Mesenchymal stem cell (in vitro differentiated cells and primary cell): ENCODE measurements at regions not wholly inside any gene's neighbourhood (a gene's known extent, or its start where the extent isn't known, plus 50 kb on each side); places are given as distances from the start of the nearest gene placed in this dataset.

Experiments
- DNase-seq: peaks from one replicate; pipeline ENCODE4 v3.0.0-alpha.2; 2013
- H2AFZ ChIP-seq: one replicate; pipeline ENCODE4 v1.6.1; 2013; ENCODE audit warnings: low read depth, mild to moderate bottlenecking, control low read depth, inconsistent platforms, low read length, moderate library complexity
- H2AK5ac ChIP-seq: 2 replicates; pipeline ENCODE4 v1.6.1; 2013; ENCODE audit warnings: low read length, moderate library complexity, mild to moderate bottlenecking, inconsistent platforms; ENCODE audit not compliant: severe bottlenecking
- H2BK120ac ChIP-seq: one replicate; pipeline ENCODE4 v1.6.1; 2013; ENCODE audit warnings: low read depth, mild to moderate bottlenecking, inconsistent platforms, low read length, moderate library complexity
- H2BK12ac ChIP-seq, 2 experiments: one replicate each; pipeline ENCODE4 v1.6.1; 2013; ENCODE audit warnings: inconsistent platforms in 2 of 2, low read length in 2 of 2, mild to moderate bottlenecking in 2 of 2, moderate library complexity in 2 of 2, control low read depth in 1 of 2
- H2BK15ac ChIP-seq: one replicate; pipeline ENCODE4 v1.6.1; 2013; ENCODE audit warnings: mild to moderate bottlenecking, low read depth, inconsistent platforms; ENCODE audit not compliant: poor library complexity, severe bottlenecking
- H2BK5ac ChIP-seq: 2 replicates; pipeline ENCODE4 v1.6.1; 2013; ENCODE audit warnings: low read depth, mild to moderate bottlenecking, low read length, control low read depth, inconsistent platforms; ENCODE audit not compliant: poor library complexity, severe bottlenecking
- H3K14ac ChIP-seq, 2 experiments: one replicate each; pipeline ENCODE4 v1.6.1; 2013; ENCODE audit warnings: inconsistent platforms in 2 of 2, low read length in 2 of 2, control low read depth in 1 of 2, mild to moderate bottlenecking in 1 of 2, moderate library complexity in 1 of 2
- H3K18ac ChIP-seq, 2 experiments: one replicate each; pipeline ENCODE4 v1.6.1; 2013; ENCODE audit warnings: inconsistent platforms in 2 of 2, low read length in 2 of 2, control low read depth in 1 of 2, low read depth in 1 of 2, mild to moderate bottlenecking in 1 of 2
- H3K23ac ChIP-seq, 2 experiments: one replicate each; pipeline ENCODE4 v1.6.1; 2013; ENCODE audit warnings: inconsistent platforms in 2 of 2, low read length in 2 of 2, mild to moderate bottlenecking in 2 of 2, moderate library complexity in 2 of 2, control low read depth in 1 of 2
- H3K27ac ChIP-seq: 2 replicates; pipeline ENCODE4 v1.5.1; 2013; ENCODE audit warnings: mild to moderate bottlenecking, moderate library complexity, low read length, control low read depth, inconsistent platforms; ENCODE audit not compliant: poor library complexity, severe bottlenecking
- H3K27me3 ChIP-seq, 2 experiments: 2 replicates each; pipeline versions ENCODE4 v1.6.1 to v1.7.0; 2013; ENCODE audit warnings: low read length in 2 of 2, mild to moderate bottlenecking in 2 of 2, moderate library complexity in 2 of 2, control low read depth in 1 of 2, inconsistent platforms in 1 of 2; ENCODE audit not compliant: control insufficient read depth in 1 of 2, insufficient read depth in 1 of 2
- H3K36me3 ChIP-seq, 2 experiments: 2 replicates each; pipeline versions ENCODE4 v1.6.1 to v1.7.0; 2013; ENCODE audit warnings: low read length in 2 of 2, control low read depth in 1 of 2, inconsistent platforms in 1 of 2, low read depth in 1 of 2, mild to moderate bottlenecking in 1 of 2; ENCODE audit not compliant: insufficient read depth in 2 of 2, control insufficient read depth in 1 of 2
- H3K4ac ChIP-seq, 2 experiments: one replicate each; pipeline ENCODE4 v1.6.1; 2013; ENCODE audit warnings: inconsistent platforms in 2 of 2, low read length in 2 of 2, mild to moderate bottlenecking in 2 of 2, moderate library complexity in 2 of 2, control low read depth in 1 of 2, low read depth in 1 of 2
- H3K4me1 ChIP-seq: 2 replicates; pipeline ENCODE4 v1.6.1; 2013; ENCODE audit warnings: low read depth, low read length, control low read depth; ENCODE audit not compliant: control insufficient read depth, insufficient read depth
- H3K4me2 ChIP-seq: 2 replicates; pipeline ENCODE4 v1.6.1; 2013; ENCODE audit warnings: low read length, mild to moderate bottlenecking, inconsistent platforms; ENCODE audit not compliant: poor library complexity, severe bottlenecking
- H3K4me3 ChIP-seq, 2 experiments: 2 replicates each; pipeline versions ENCODE4 v1.5.1 to v1.7.0; 2013; ENCODE audit warnings: low read length in 2 of 2, mild to moderate bottlenecking in 2 of 2, control low read depth in 1 of 2, low read depth in 1 of 2; ENCODE audit not compliant: insufficient read depth in 1 of 2
- H3K79me1 ChIP-seq: replicated peaks from 2 replicates; pipeline ENCODE4 v1.6.1; 2013; ENCODE audit warnings: mild to moderate bottlenecking, control low read depth, low read length, inconsistent platforms; ENCODE audit not compliant: poor library complexity, severe bottlenecking
- H3K9ac ChIP-seq: 2 replicates; pipeline ENCODE4 v1.7.0; 2013; ENCODE audit warnings: mild to moderate bottlenecking, low read length, moderate library complexity
- H3K9me3 ChIP-seq: 2 replicates; pipeline ENCODE4 v1.7.0; 2013; ENCODE audit warnings: mild to moderate bottlenecking, low read length; ENCODE audit not compliant: control insufficient read depth
- H4K8ac ChIP-seq: one replicate; pipeline ENCODE4 v1.6.1; 2013; ENCODE audit warnings: inconsistent platforms, mild to moderate bottlenecking, low read length, moderate library complexity
- H4K91ac ChIP-seq: one replicate; pipeline ENCODE4 v1.6.1; 2013; ENCODE audit warnings: mild to moderate bottlenecking, low read length, inconsistent platforms
- WGBS: methylation state at CpG from one replicate; pipeline ENCODE4 v1.1.7; 2013; ENCODE audit warnings: mixed read lengths; 5-methylcytosine and 5-hydroxymethylcytosine counted together

DNA sequence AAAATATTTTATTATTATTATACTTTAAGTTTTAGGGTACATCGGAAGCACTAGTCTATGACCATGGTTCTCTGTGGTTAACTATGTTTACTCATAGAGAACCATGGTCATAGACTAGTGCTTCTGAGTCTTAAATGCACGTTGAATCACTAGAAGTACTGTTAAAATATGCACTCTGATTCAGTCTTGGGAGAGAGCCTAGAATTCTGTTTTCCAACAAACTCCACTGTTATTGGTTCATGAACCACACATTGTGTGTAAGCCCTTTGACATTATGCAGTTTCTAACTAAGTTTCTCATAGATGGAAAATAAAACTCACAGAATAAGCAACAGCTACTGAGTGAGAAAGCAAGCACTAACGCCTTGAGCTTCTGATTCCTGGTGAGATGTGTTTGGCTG is 1120.6 kb downstream of the SORCS1 start:
- H3K23ac ChIP-seq = no peak overlapping the region
- no peak overlapping the region for H3K27ac ChIP-seq
- DNase-seq = peak; percentile 2
- no peak overlapping the region for H3K14ac ChIP-seq
- 17% methylated on average over 1 of the region's 3 CpGs for WGBS
- H2BK120ac ChIP-seq = no peak overlapping the region
- H3K4ac ChIP-seq = no peak overlapping the region
- H2BK5ac ChIP-seq = no peak overlapping the region
- H3K79me1 ChIP-seq = no peaks in the 10 kb centered on the region
- H3K4me1 ChIP-seq = no peaks in the 10 kb centered on the region
- H3K4me2 ChIP-seq = no peak overlapping the region
- no peak overlapping the region for H2BK15ac ChIP-seq
- H3K9me3 ChIP-seq = no peaks in the 10 kb centered on the region
- no peak overlapping the region for H3K4me3 ChIP-seq
- no peak overlapping the region for H4K8ac ChIP-seq
- no peak overlapping the region for H3K18ac ChIP-seq
- no peak overlapping the region for H2AK5ac ChIP-seq
- H3K9ac ChIP-seq = peak overlapping the region; percentile 81
- no peaks in the 10 kb centered on the region for H3K36me3 ChIP-seq
- H2BK12ac ChIP-seq = no peak overlapping the region
- no peak overlapping the region for H4K91ac ChIP-seq
- no peaks in the 10 kb centered on the region for H3K27me3 ChIP-seq
- no peak overlapping the region for H2AFZ ChIP-seq

DNA sequence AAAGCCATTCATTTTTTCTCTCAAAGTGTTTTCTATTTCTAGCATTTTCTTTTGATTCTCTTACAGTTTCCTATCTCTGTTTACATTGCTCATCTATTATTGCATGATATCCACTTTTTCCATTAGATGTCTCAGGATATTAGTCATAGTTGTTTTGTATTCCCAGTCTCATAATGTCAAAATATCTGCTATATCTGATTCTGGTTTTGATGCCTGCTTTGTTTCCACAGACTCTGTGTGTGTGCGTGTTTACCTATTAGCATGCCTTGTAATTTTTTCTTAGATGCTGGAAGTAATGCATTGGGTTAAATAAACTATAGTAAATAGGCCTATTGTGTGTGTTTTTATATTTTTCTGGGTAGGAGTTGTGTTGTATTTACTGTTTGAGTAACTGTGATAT is 1126.3 kb downstream of the SORCS1 start:
- H4K8ac ChIP-seq = no peak overlapping the region
- no peaks in the 10 kb centered on the region for H3K36me3 ChIP-seq
- H2BK120ac ChIP-seq = no peak overlapping the region
- no peak overlapping the region for H4K91ac ChIP-seq
- no peak overlapping the region for H3K4me2 ChIP-seq
- peak overlapping the region; percentile 14 for H3K9ac ChIP-seq
- H3K4me3 ChIP-seq = no peak overlapping the region
- H2AK5ac ChIP-seq = no peak overlapping the region
- H3K79me1 ChIP-seq = no peaks in the 10 kb centered on the region
- no peak overlapping the region for H2BK12ac ChIP-seq
- H3K9me3 ChIP-seq = no peaks in the 10 kb centered on the region
- no peak for DNase-seq
- no peak overlapping the region for H3K23ac ChIP-seq
- H3K18ac ChIP-seq = no peak overlapping the region
- no peak overlapping the region for H3K14ac ChIP-seq
- no peaks in the 10 kb centered on the region for H3K4me1 ChIP-seq
- H2AFZ ChIP-seq = no peak overlapping the region
- H2BK5ac ChIP-seq = no peak overlapping the region
- no peaks in the 10 kb centered on the region for H3K27me3 ChIP-seq
- H2BK15ac ChIP-seq = no peak overlapping the region
- no peak overlapping the region for H3K27ac ChIP-seq
- WGBS = 98% methylated on average over 1 of the region's 1 CpG
- H3K4ac ChIP-seq = no peak overlapping the region

DNA sequence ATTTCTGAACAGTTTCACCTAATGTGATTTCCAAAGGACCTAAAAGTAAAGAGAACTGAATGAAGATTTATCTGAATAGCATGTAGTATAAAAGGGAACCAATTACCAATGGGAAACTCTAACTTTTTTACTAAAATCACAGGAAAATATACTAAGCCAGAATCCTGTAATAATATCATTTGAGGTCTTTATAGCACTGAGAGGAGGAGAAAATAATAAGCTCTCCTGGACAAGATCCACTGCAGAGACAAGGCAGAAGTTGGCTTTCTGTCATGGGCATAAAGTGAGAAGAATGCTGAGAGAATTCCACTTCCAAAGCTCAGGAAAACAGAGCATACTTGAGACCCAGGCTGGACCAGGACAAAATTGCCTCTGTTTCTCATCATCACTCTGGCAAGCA is 1131.4 kb downstream of the SORCS1 start:
- Histone ChIP-seq H4K8ac (no peak overlapping the region), H3K27ac (no peak overlapping the region), H2BK5ac (no peak overlapping the region), H2BK15ac (no peak overlapping the region), H2BK120ac (no peak overlapping the region), H2BK12ac (no peak overlapping the region), H3K36me3 (no peaks in the 10 kb centered on the region), H4K91ac (no peak overlapping the region), H3K9ac (no peak overlapping the region), H3K27me3 (no peaks in the 10 kb centered on the region), H3K4me1 (no peaks in the 10 kb centered on the region), H3K79me1 (no peaks in the 10 kb centered on the region), H3K23ac (no peak overlapping the region), H3K14ac (no peak overlapping the region), H3K18ac (no peak overlapping the region), H3K4ac (no peak overlapping the region), H2AFZ (no peak overlapping the region), H3K9me3 (no peaks in the 10 kb centered on the region), H2AK5ac (no peak overlapping the region), H3K4me2 (no peak overlapping the region), H3K4me3 (no peak overlapping the region)
- DNase-seq = no peak

DNA sequence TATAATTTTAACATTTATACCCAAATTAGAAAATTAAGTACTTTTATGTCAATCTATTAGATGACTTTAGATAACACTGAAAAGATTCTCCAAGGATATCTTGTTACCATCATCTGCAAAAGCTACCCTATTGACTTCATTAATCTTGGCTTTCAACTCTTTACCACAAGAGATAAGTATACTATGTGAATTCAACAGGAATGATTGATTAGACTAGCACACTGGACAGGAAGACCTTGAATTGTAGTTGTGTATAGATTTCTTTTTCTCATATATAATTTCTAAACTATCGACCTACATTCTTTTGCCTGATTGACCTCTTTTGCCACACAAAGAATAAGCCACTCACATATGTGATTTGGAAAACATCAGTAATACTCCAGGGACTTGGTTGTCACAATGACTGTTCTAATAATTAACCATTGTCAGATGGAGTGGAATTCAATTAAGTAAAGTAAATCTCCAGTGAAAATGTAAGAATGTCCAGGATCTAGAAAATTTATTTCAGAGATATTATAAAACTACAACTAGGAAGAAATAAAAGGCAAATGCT is 1132.0 kb downstream of the SORCS1 start:
- Histone ChIP-seq H3K27me3 (no peaks in the 10 kb centered on the region), H3K9me3 (no peaks in the 10 kb centered on the region), H3K79me1 (no peaks in the 10 kb centered on the region), H3K4me2 (no peak overlapping the region), H3K27ac (no peak overlapping the region), H3K18ac (no peak overlapping the region), H3K14ac (no peak overlapping the region), H4K8ac (no peak overlapping the region), H4K91ac (no peak overlapping the region), H2AFZ (no peak overlapping the region), H2BK12ac (no peak overlapping the region), H2BK15ac (no peak overlapping the region), H3K36me3 (no peaks in the 10 kb centered on the region), H3K4ac (no peak overlapping the region), H3K4me1 (no peaks in the 10 kb centered on the region), H3K9ac (no peak overlapping the region), H2BK120ac (no peak overlapping the region), H3K4me3 (no peak overlapping the region), H2AK5ac (no peak overlapping the region), H2BK5ac (no peak overlapping the region), H3K23ac (no peak overlapping the region)
- WGBS = no CpG with 5 or more reads among the region's 1 CpG
- no peak for DNase-seq
